H1 (cell line): ENCODE measurements at regions not wholly inside any gene's neighbourhood (a gene's known extent, or its start where the extent isn't known, plus 50 kb on each side); places are given as distances from the start of the nearest gene placed in this dataset.

Experiments
- CTCF ChIA-PET: fragments of 300-600 bp; sonication (Branson Sonifier 250); formaldehyde crosslinking; loops from one replicate; lab custom pipeline; 2021; ENCODE audit not compliant: partially characterized antibody; lab: Charles Lee
- POLR2A ChIA-PET: fragments of 300-600 bp; sonication (Branson Sonifier 250); formaldehyde crosslinking; loops from one replicate; lab custom pipeline; 2021; ENCODE audit warnings: inconsistent platforms; ENCODE audit not compliant: partially characterized antibody; lab: Charles Lee
- DNase-seq, 2 experiments: peaks; one replicate each; pipeline versions ENCODE4 v3.0.0 to v3.0.0-alpha.2; 2010 to 2022; ENCODE audit warnings: low spot score in 2 of 2, low read depth in 1 of 2, mixed read lengths in 1 of 2
- FAIRE-seq: peaks from 2 replicates; lab custom pipeline; 2011; peaks lifted over from hg19 to GRCh38; lab: Jason Lieb, UNC
- H2AFZ ChIP-seq: 2 replicates; pipeline ENCODE4 v1.8.1; 2012; ENCODE audit warnings: low read length, inconsistent platforms
- H2AK5ac ChIP-seq: 2 replicates; pipeline ENCODE4 v1.6.1; 2013; ENCODE audit warnings: low read depth, low read length
- H2BK120ac ChIP-seq: replicated peaks from 2 replicates; pipeline ENCODE3; 2013; ENCODE audit warnings: low read depth, low read length, inconsistent platforms
- H2BK12ac ChIP-seq: 2 replicates; pipeline ENCODE4 v1.6.1; 2013; ENCODE audit warnings: low read depth, low read length
- H2BK15ac ChIP-seq: 2 replicates; pipeline ENCODE4 v1.6.1; 2013; ENCODE audit warnings: low read length
- H2BK20ac ChIP-seq: 2 replicates; pipeline ENCODE4 v1.6.1; 2013; ENCODE audit warnings: low read length
- H2BK5ac ChIP-seq: 2 replicates; pipeline ENCODE4 v1.6.1; 2013; ENCODE audit warnings: low read depth, low read length
- H3K14ac ChIP-seq: 2 replicates; pipeline ENCODE4 v1.6.1; 2013; ENCODE audit warnings: inconsistent platforms; ENCODE audit not compliant: insufficient read length
- H3K18ac ChIP-seq: 2 replicates; pipeline ENCODE4 v1.6.1; 2013; ENCODE audit warnings: low read length; ENCODE audit errors: extremely low read depth
- H3K23ac ChIP-seq: 2 replicates; pipeline ENCODE4 v1.6.1; 2013; ENCODE audit warnings: inconsistent platforms; ENCODE audit not compliant: insufficient read length
- H3K23me2 ChIP-seq: 2 replicates; pipeline ENCODE4 v1.6.1; 2013; ENCODE audit warnings: low read depth, low read length
- H3K27ac ChIP-seq: 2 replicates; pipeline ENCODE4 v1.6.1; 2011; ENCODE audit warnings: low read depth, low read length, inconsistent platforms
- H3K27me3 ChIP-seq, 4 experiments: replicated peaks in 1 of 4; 1 replicate in 1 of 4; 2 replicates in 3 of 4; pipeline versions ENCODE4 v1.6.1 to v1.8.1; 2011 to 2013; ENCODE audit warnings: low read length in 3 of 4, mild to moderate bottlenecking in 3 of 4, inconsistent platforms in 2 of 4, mixed read lengths in 2 of 4, moderate library complexity in 1 of 4; ENCODE audit not compliant: control insufficient read depth in 3 of 4, insufficient read depth in 3 of 4; ENCODE audit errors: extremely low read depth in 1 of 4
- H3K36me3 ChIP-seq, 4 experiments: 2 replicates each; pipeline versions ENCODE4 v1.6.1 to v1.8.1; 2011 to 2013; ENCODE audit warnings: mild to moderate bottlenecking in 4 of 4, low read length in 3 of 4, moderate library complexity in 2 of 4, control low read depth in 1 of 4, inconsistent platforms in 1 of 4; ENCODE audit not compliant: insufficient read depth in 4 of 4, control insufficient read depth in 2 of 4
- H3K4ac ChIP-seq: replicated peaks from 2 replicates; pipeline ENCODE3; 2013; ENCODE audit warnings: low read length, low read depth, mixed read lengths, inconsistent platforms; ENCODE audit not compliant: insufficient read length
- H3K4me1 ChIP-seq, 4 experiments: replicated peaks in 1 of 4; 1 replicate in 1 of 4; 2 replicates in 3 of 4; pipeline versions ENCODE4 v1.6.1 to v1.8.1; 2011 to 2013; ENCODE audit warnings: low read length in 3 of 4, inconsistent platforms in 2 of 4, mixed read lengths in 1 of 4; ENCODE audit not compliant: insufficient read depth in 4 of 4, control insufficient read depth in 3 of 4
- H3K4me2 ChIP-seq, 2 experiments: 2 replicates each; pipeline versions ENCODE4 v1.6.1 to v1.8.1; 2011 to 2013; ENCODE audit warnings: low read depth in 2 of 2, low read length in 2 of 2, control low read depth in 1 of 2, inconsistent platforms in 1 of 2, mild to moderate bottlenecking in 1 of 2; ENCODE audit not compliant: insufficient read depth in 1 of 2
- H3K4me3 ChIP-seq, 4 experiments: fragments of 200-600, 300-600 bp in 1 of 4; sonication (generic), shearing (Covaris generic), sonication (Bioruptor Twin) in 1 of 4; 2 replicates each; pipeline versions ENCODE4 v1.5.1 to v1.8.1; 2011 to 2016; ENCODE audit warnings: low read length in 4 of 4, low read depth in 3 of 4, control low read depth in 2 of 4, inconsistent platforms in 2 of 4, mild to moderate bottlenecking in 2 of 4, mixed read lengths in 1 of 4, moderate library complexity in 1 of 4; ENCODE audit not compliant: insufficient read depth in 2 of 4; ENCODE audit errors: extremely low read depth in 1 of 4
- H3K56ac ChIP-seq: replicated peaks from 2 replicates; pipeline ENCODE3; 2013; ENCODE audit warnings: low read depth, mild to moderate bottlenecking, mixed read lengths, low read length, inconsistent platforms; ENCODE audit not compliant: insufficient read length
- H3K79me1 ChIP-seq: 2 replicates; pipeline ENCODE4 v1.6.1; 2013; ENCODE audit warnings: low read depth, low read length, control low read depth
- H3K79me2 ChIP-seq, 2 experiments: 2 replicates each; pipeline versions ENCODE4 v1.6.1 to v1.8.1; 2012 to 2013; ENCODE audit warnings: low read length in 2 of 2, mild to moderate bottlenecking in 2 of 2, inconsistent platforms in 1 of 2; ENCODE audit not compliant: insufficient read depth in 2 of 2, control insufficient read depth in 1 of 2
- H3K9ac ChIP-seq, 4 experiments: replicated peaks in 1 of 4; 1 replicate in 1 of 4; 2 replicates in 3 of 4; pipeline versions ENCODE4 v1.6.1 to v1.8.1; 2011 to 2013; ENCODE audit warnings: low read depth in 3 of 4, low read length in 3 of 4, control low read depth in 2 of 4, mild to moderate bottlenecking in 2 of 4, moderate library complexity in 2 of 4, inconsistent platforms in 1 of 4; ENCODE audit errors: extremely low read depth in 1 of 4
- H3K9me3 ChIP-seq, 2 experiments: 2 replicates each; pipeline versions ENCODE4 v1.6.1 to v1.8.1; 2012 to 2013; ENCODE audit warnings: mild to moderate bottlenecking in 2 of 2, moderate library complexity in 2 of 2, control low read depth in 1 of 2, inconsistent platforms in 1 of 2, low read depth in 1 of 2, low read length in 1 of 2, mixed read lengths in 1 of 2; ENCODE audit not compliant: insufficient read depth in 2 of 2
- H4K20me1 ChIP-seq, 2 experiments: replicated peaks in 1 of 2; 2 replicates each; pipeline versions ENCODE3 to v1.8.1; 2011 to 2013; ENCODE audit warnings: inconsistent platforms in 2 of 2, low read length in 2 of 2, mild to moderate bottlenecking in 1 of 2; ENCODE audit not compliant: insufficient read depth in 2 of 2, control insufficient read depth in 1 of 2
- H4K5ac ChIP-seq: 2 replicates; pipeline ENCODE4 v1.6.1; 2013; ENCODE audit warnings: low read length, low read depth, mixed read lengths, inconsistent platforms; ENCODE audit not compliant: insufficient read length
- H4K8ac ChIP-seq: 2 replicates; pipeline ENCODE4 v1.8.0; 2013; ENCODE audit warnings: mild to moderate bottlenecking, moderate library complexity, low read length, inconsistent platforms; ENCODE audit not compliant: insufficient read depth; ENCODE audit errors: extremely low read depth
- H4K91ac ChIP-seq: replicated peaks from 2 replicates; pipeline ENCODE3; 2013; ENCODE audit warnings: low read length, mixed read lengths, inconsistent platforms; ENCODE audit not compliant: insufficient read length
- ATF2 ChIP-seq: IDR thresholded peaks from 2 replicates; pipeline ENCODE4 v1.6.1; 2012; ENCODE audit warnings: low read length, inconsistent platforms
- BCL11A ChIP-seq, 2 experiments: IDR thresholded peaks; one replicate each; pipeline ENCODE4 v1.6.1; 2011; ENCODE audit warnings: low read depth in 2 of 2, low read length in 2 of 2, mild to moderate bottlenecking in 2 of 2
- BRCA1 ChIP-seq: IDR thresholded peaks from 2 replicates; pipeline ENCODE4 v1.6.1; 2012; ENCODE audit warnings: low read depth, low read length, improper control_type of control experiment
- FOSL1 ChIP-seq: IDR thresholded peaks from 2 replicates; pipeline ENCODE4 v1.6.1; 2011; ENCODE audit warnings: mild to moderate bottlenecking, low read depth, low read length, moderate library complexity; ENCODE audit not compliant: insufficient read depth
- NANOG ChIP-seq: IDR thresholded peaks from 2 replicates; pipeline ENCODE4 v1.6.1; 2011; ENCODE audit warnings: low read length, low read depth, mild to moderate bottlenecking, inconsistent platforms; ENCODE audit not compliant: insufficient read depth, poor library complexity, severe bottlenecking
- NRF1 ChIP-seq: IDR thresholded peaks from 2 replicates; pipeline ENCODE4 v1.6.1; 2011; ENCODE audit warnings: mild to moderate bottlenecking, low read depth, low read length, improper control_type of control experiment
- RXRA ChIP-seq: IDR thresholded peaks from 2 replicates; pipeline ENCODE4 v1.6.1; 2011; ENCODE audit warnings: low read depth, mild to moderate bottlenecking, low read length, moderate library complexity; ENCODE audit not compliant: insufficient read depth
- SRF ChIP-seq: IDR thresholded peaks from 2 replicates; pipeline ENCODE4 v1.6.1; 2011; ENCODE audit warnings: mild to moderate bottlenecking, low read depth, low read length, moderate library complexity
- USF2 ChIP-seq: IDR thresholded peaks from 2 replicates; pipeline ENCODE4 v1.6.1; 2011; ENCODE audit warnings: low read length, improper control_type of control experiment
- YY1 ChIP-seq: IDR thresholded peaks from 2 replicates; pipeline ENCODE4 v1.6.1; 2011; ENCODE audit warnings: low read depth, mild to moderate bottlenecking, low read length
- WGBS, 2 experiments: shearing (Covaris generic) in 1 of 2; methylation state at CpG; one replicate each; pipeline versions ENCODE4 v1.1.6 to v1.1.7; 2013 to 2015; ENCODE audit warnings: low lambda C conversion rate in 2 of 2, mixed read lengths in 2 of 2, inconsistent platforms in 1 of 2, low coverage in 1 of 2, missing lambda C conversion rate in 1 of 2; ENCODE audit not compliant: insufficient replicate concordance in 2 of 2, insufficient coverage in 1 of 2, insufficient read length in 1 of 2; ENCODE audit errors: extremely low coverage in 1 of 2, missing lambda C conversion rate in 1 of 2; 5-methylcytosine and 5-hydroxymethylcytosine counted together

GRCh38 chr7:37527109-37527508 lies 78.4 kb upstream of the ELMO1 start:
- H3K56ac ChIP-seq, result no peak overlapping the region
- no peak overlapping the region for H2AFZ ChIP-seq
- H4K8ac ChIP-seq, result no peak overlapping the region
- H3K4me2 ChIP-seq, result no peak overlapping the region
- H4K91ac ChIP-seq, result no peak overlapping the region
- no peak overlapping the region for H4K5ac ChIP-seq
- H4K20me1 ChIP-seq, result no peaks in the 10 kb centered on the region
- no peak overlapping the region for H2BK5ac ChIP-seq
- no peak for DNase-seq
- H3K27me3 ChIP-seq, result no peaks in the 10 kb centered on the region
- 93% methylated on average over 4 of the region's 4 CpGs; no CpG with 5 or more reads in 1 of the 2 experiments for WGBS, 2 experiments
- H2BK15ac ChIP-seq, result no peak overlapping the region
- ChIA-PET CTCF (interaction anchor here (0.5 to 1.4 kb wide), 3 partner anchors 18 to 296 kb away, joined by 3 to 4 read pairs (median 3); no protein-coding TSS in a partner anchor), POLR2A (no interaction called here)
- H3K4me1 ChIP-seq, result no peaks in the 10 kb centered on the region
- H3K27ac ChIP-seq, result no peak overlapping the region
- no peak overlapping the region for H2AK5ac ChIP-seq
- no peak overlapping the region for H2BK12ac ChIP-seq
- no peak overlapping the region for H3K4me3 ChIP-seq
- H3K14ac ChIP-seq, result no peak overlapping the region
- H3K4ac ChIP-seq, result no peak overlapping the region
- no peak overlapping the region for H3K9ac ChIP-seq
- no peaks in the 10 kb centered on the region; the same call in 1 of the 2 replicates for H3K23me2 ChIP-seq
- TF ChIP-seq FOSL1, result no peak
- no peak for TF ChIP-seq NRF1
- TF ChIP-seq BCL11A (IDR thresholded peaks at IDR 0.05; ENCODE audit: low read depth in 2 of 2, low read length in 2 of 2), result no peak
- no peak for TF ChIP-seq YY1
- no peak for TF ChIP-seq SRF
- no peak for TF ChIP-seq ATF2
- TF ChIP-seq RXRA, result no peak
- no peak for TF ChIP-seq USF2
- no peak for TF ChIP-seq NANOG
- TF ChIP-seq BRCA1, result no peak
- TF ChIP-seq, all 59 proteins: peak for 0
- no peak for FAIRE-seq
- no peak overlapping the region for H2BK120ac ChIP-seq
- no peaks in the 10 kb centered on the region for H3K79me2 ChIP-seq
- no peak overlapping the region for H2BK20ac ChIP-seq
- no peak overlapping the region for H3K18ac ChIP-seq
- no peaks in the 10 kb centered on the region for H3K9me3 ChIP-seq
- H3K23ac ChIP-seq, result no peak overlapping the region
- H3K79me1 ChIP-seq, result no peaks in the 10 kb centered on the region
- H3K36me3 ChIP-seq, result no peaks in the 10 kb centered on the region
